LNCAP (cell line): ENCODE measurements at regions not wholly inside any gene's neighbourhood (a gene's known extent, or its start where the extent isn't known, plus 50 kb on each side); places are given as distances from the start of the nearest gene placed in this dataset.

Experiments
- CTCF ChIP-seq: fragments of 450-650 bp; IDR thresholded peaks from 2 replicates; pipeline ENCODE4 v1.5.1; 2017; ENCODE audit warnings: mild to moderate bottlenecking

- no peak for TF ChIP-seq CTCF
These were observed 887.3 kb downstream of the DIAPH3 start for GRCh38 chr13:59276436-59276835.

GRCh38 chr13:59277106-59277505 is 886.6 kb downstream of the DIAPH3 start:
- TF ChIP-seq CTCF, result no peak

GRCh38 chr13:59279028-59279427 is 884.7 kb downstream of the DIAPH3 start:
- no peak for TF ChIP-seq CTCF

- no peak for TF ChIP-seq CTCF
These were observed 884.2 kb downstream of the DIAPH3 start for GRCh38 chr13:59279576-59279975.

- TF ChIP-seq CTCF, result no peak
These were observed 883.4 kb downstream of the DIAPH3 start for GRCh38 chr13:59280297-59280696.

- no peak for TF ChIP-seq CTCF
These were observed 882.3 kb downstream of the DIAPH3 start for GRCh38 chr13:59281453-59281852.

- TF ChIP-seq CTCF, result no peak
These were observed 864.1 kb downstream of the DIAPH3 start for GRCh38 chr13:59299584-59299983.
